HL-60/S4 treated with retinoic acid at 250 ng/mL for 4 days and 3 days (cell line): ENCODE measurements at regions not wholly inside any gene's neighbourhood (a gene's known extent, or its start where the extent isn't known, plus 50 kb on each side); places are given as distances from the start of the nearest gene placed in this dataset.
"Not testable (repeated sequence)": the region's sequence is repeated elsewhere in the genome, so short reads cannot be mapped to it uniquely, and the experiment has no call there.

Experiments
- in situ Hi-C: fragments of 300-500 bp; cut with MboI; formaldehyde crosslinking; loops from 2 replicates; pipeline ENCODE4 v1.7.0; 2022; ENCODE audit warnings: low sequenced_read_pairs

GRCh38 chr22:22756109-22756508, 111.7 kb downstream of the GGTLC2 start:
- in situ Hi-C loops = no loop called here

GRCh38 chr22:22756551-22757201, 112.3 kb downstream of the GGTLC2 start:
- in situ Hi-C loops = not testable (repeated sequence)

GRCh38 chr22:22758101-22758807, 113.8 kb downstream of the GGTLC2 start:
- in situ Hi-C loops = not testable (repeated sequence)

DNA sequence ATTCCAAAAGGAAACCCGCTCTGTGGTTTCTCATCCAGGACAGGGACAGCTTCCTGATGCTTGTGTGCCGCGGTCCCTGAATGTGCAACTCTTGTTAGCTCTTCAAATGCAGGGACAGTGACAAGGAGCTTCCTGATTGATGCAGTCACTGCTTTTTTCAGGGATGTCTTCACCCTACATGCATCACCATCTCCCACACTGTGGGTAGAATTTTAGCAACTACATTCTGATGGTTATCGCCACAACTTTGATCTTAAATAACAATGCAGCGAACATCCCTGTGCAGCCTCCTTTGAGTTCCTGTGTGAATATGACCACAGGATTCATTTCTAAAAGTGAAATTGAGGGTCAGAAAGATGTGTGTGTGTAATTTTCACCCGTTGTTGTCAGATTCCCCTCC, 115.0 kb downstream of the GGTLC2 start:
- in situ Hi-C loops = no loop called here

DNA sequence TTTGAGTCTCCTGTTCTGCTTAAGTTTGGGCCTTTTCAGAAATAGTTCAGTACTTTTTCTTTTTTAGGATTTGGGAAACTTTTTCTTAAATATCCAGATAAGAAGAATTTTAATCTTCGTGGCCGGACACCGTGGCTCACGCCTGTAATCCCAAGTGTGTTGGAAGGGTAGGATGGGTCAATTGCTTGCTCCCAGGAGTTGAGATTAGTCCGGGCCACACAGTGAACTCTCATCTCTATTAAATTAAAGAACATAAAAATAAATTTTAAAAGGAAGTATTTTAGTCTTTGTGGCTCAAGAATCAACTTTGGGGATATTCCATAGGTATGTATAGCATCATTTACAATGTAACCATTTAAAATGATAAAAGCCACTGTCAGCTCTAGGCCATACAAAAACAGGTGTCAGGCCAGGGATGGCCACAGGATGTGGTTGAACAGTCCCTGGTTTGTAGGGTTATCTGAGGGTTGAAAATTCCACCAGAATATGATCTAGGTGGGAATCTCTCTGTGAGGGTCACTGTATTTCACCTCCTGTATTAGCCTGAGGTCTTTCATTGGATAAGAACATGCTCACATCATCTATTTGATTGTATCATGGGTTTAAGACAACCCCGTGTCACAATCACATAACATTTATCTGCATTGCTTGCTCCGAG, 115.6 kb downstream of the GGTLC2 start:
- in situ Hi-C loops = no loop called here

GRCh38 chr22:22761606-22761962, 117.2 kb downstream of the GGTLC2 start:
- in situ Hi-C loops = no loop called here

GRCh38 chr22:22761963-22762772, 117.8 kb downstream of the GGTLC2 start:
- in situ Hi-C loops = no loop called here

DNA sequence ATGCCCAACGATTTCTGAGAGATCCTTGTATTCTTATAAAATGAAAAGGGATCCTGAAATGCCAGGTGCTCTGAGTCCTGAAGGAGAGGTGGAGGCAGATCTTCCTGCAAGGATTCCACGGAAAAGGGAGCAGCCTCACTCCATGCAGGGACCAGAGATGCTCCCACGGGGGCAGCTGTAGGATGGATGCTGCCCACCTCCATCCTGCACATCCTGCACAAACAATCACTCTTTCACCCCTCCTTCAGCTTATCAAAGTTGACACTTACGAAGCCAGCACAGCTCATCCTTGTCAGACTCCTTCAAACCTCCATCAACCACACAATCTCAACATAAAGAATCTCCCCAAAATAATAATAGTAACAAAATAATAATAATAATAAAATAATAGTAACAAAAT, 119.1 kb downstream of the GGTLC2 start:
- in situ Hi-C loops = no loop called here

GRCh38 chr22:22764085-22764484, 119.7 kb downstream of the GGTLC2 start:
- in situ Hi-C loops = no loop called here

DNA sequence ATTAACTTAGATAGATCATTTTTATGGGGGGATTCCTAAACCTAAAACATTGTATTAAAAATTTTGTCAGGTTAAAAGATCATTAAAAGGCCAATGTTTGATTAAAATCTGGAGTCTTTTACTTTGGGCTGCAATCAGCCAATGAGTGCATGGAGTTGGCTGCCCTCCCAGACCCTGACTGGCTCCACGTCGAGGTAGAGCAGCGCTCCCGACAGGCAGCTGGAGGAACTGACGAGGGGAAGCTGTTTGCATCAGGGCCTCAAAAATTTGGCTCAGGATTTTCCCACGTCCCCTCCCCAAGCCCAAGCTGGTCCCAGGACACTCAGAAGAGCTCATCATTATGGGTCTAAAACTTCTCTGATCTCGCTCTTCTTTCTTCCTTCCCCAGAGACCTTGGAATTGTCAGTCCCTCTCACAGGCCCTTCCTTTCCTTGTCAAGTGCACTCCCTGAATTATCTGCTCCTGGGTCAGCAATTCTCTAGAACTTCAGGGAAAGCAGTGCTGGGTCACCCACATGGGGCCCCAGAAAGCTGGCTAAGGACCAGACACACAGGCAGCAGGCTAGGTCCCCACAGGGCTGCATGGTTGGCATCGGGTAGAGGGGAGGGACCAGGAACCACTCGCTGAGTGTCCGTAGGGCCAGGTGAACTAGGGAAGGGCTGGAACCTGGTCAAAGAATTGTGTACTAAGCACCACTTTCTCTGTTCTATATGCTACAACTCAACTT, 119.6 kb upstream of the IGLL5 start:
- in situ Hi-C loops = no loop called here

- in situ Hi-C loops = no loop called here
Measured at GRCh38 chr22:22768885-22769284, 118.7 kb upstream of the IGLL5 start.

DNA sequence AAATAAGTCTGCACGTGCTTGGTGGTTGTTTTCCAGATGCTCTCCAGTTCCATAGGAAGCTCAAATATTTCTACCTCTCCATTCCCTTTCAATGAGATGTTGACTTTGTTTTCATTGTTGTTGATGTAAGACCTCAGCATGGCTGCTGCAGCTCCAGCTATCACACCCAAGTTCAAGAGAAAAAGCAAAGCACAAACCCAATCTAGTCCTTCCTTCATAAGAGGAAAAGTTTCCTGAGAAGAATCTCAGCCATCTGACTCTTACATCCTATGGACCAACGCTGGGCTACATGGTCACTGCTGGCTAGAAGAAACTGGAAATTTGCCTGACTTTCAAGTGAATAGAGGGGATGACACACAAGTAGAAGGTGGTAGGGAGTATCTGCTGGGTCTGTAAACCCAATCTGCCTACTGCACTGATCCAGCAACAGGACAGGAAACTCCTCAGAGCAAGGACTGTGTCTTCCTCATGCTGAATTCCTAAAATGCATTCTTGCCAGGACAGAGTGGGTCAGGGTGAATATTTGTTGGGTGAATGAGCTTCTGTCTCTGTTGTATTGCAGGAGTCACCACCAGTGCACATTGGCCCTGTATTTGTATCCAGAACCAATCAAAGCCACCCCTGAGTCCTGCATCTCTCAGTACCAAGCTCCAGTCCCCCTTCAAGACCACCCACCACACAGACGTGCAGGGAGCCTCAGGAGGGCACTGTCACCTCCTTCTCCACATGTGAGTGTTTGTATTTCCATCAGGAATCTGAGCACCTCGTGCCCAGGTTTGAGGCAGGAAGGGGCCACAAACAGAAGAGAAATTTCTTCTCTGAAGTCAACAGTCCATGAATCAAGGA, 118.0 kb upstream of the IGLL5 start:
- in situ Hi-C loops = no loop called here

- in situ Hi-C loops = no loop called here
Measured at GRCh38 chr22:22770280-22770871, 117.2 kb upstream of the IGLL5 start.

DNA sequence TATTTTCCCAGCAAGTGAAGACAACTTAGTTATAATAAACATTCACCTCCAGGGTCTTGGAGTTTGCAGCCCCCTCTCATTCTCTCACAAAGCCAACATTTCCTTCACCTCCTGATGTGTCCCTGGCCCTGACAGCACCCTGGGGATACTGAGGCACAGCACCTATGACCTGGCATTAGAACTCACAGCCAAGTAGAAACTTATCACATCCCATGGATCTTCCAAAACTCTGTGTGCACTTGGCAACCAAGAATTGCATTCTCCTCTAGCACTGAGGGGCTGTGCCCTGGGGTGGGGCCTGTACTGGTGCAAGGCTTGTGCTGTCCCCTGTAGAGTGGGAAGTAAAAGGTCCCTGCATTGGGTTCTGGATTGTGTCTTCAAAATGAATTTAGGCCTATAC, 116.7 kb upstream of the IGLL5 start:
- in situ Hi-C loops = no loop called here

DNA sequence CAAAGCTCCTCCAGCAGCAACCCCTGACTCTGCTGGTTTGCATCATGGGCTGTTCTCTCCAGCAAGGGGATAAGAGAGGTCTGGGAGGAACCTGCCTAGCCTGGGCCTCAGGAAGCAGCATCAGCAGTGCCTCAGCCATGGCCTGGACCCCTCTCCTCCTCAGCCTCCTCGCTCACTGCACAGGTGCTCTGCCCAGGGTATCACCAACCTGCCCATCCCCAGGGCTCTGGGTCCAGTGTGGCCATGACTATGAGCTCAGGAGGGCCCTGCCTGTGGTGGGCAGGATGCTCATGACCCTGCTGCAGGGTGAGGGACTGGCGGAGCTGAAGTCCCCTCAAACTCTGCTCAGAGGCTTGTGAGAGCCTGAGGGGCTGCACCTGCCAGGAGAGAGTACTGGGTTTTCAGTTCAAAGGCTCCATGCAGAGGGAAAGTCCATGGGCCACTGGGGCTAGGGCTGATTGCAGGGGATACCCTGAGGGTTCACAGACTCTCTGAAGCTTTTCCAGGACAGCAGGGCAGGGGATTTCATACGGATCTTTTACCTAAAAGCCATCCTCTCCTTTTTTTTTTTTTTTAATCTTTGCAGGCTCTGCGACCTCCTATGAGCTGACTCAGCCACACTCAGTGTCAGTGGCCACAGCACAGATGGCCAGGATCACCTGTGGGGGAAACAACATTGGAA, 115.8 kb upstream of the IGLL5 start:
- in situ Hi-C loops = no loop called here

DNA sequence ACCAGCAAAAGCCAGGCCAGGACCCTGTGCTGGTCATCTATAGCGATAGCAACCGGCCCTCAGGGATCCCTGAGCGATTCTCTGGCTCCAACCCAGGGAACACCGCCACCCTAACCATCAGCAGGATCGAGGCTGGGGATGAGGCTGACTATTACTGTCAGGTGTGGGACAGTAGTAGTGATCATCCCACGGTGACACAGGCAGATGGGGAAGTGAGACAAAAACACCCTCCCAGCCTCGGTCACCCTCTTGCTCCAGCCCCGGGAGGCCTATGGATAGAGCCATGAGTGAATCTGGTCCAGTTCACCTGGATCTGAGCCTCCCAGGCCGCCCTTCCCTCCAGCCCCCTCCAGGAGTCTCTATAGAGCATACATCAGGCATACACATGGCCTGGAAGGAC, 115.2 kb upstream of the IGLL5 start:
- in situ Hi-C loops = no loop called here

DNA sequence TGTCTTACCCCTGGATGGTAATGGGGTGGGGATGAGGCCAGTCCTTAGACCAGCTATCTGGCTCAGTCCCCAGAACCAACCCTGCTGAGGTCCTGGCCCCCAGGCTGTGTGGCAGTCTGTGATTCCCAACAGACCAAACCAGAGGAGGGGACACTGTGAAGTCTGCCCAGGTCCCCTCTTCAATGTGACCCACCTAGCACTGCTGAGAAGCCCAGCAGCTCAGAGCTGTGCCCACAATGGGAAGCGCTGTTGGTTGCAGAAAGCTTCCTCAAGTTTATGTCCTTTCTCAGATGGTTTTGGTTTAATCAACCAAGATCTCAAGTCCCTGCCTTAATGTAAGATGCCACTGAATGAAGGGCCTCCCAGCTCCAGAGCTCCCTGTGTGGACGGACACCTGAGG, 114.7 kb upstream of the IGLL5 start:
- in situ Hi-C loops = no loop called here

- in situ Hi-C loops = no loop called here
Measured at GRCh38 chr22:22773427-22773826, 114.2 kb upstream of the IGLL5 start.
